ENCODE measurements at regions not wholly inside any gene's neighbourhood (a gene's known extent, or its start where the extent isn't known, plus 50 kb on each side); places are given as distances from the start of the nearest gene placed in this dataset.

DNA sequence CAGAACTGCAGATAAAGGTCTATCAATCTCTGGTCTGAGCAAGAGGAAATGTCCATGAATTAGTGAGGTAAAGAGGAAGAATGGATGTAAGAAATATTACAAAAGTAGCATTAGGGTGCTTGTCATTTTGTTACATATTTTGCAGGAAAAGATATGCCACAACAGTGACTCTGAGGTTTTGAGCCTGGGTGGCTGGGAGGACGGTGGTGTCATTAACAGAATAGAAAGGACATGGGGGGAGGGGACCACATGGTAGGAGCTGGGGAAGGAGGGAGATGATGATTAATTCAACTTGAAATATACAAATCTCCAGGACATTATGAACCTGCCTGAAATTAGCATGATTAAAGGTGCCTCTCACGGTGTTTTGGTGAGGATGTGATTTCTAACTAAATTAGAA is 245.5 kb upstream of the MDFIC2 start:
- no peak for TF ChIP-seq ZFP30 (CRISPR knock-in tag; IDR thresholded peaks at IDR 0.05)
- no peak for TF ChIP-seq TCF4 (CRISPR knock-in tag; IDR thresholded peaks at IDR 0.05; ENCODE audit: borderline replicate concordance)
- TF ChIP-seq, protein P1, sequence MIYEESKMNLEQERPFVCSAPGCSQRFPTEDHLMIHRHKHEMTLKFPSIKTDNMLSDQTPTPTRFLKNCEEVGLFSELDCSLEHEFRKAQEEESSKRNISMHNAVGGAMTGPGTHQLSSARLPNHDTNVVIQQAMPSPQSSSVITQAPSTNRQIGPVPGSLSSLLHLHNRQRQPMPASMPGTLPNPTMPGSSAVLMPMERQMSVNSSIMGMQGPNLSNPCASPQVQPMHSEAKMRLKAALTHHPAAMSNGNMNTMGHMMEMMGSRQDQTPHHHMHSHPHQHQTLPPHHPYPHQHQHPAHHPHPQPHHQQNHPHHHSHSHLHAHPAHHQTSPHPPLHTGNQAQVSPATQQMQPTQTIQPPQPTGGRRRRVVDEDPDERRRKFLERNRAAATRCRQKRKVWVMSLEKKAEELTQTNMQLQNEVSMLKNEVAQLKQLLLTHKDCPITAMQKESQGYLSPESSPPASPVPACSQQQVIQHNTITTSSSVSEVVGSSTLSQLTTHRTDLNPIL (CRISPR knock-in tag; IDR thresholded peaks at IDR 0.05; ENCODE audit: low read depth): no peak
- TF ChIP-seq, protein P2, sequence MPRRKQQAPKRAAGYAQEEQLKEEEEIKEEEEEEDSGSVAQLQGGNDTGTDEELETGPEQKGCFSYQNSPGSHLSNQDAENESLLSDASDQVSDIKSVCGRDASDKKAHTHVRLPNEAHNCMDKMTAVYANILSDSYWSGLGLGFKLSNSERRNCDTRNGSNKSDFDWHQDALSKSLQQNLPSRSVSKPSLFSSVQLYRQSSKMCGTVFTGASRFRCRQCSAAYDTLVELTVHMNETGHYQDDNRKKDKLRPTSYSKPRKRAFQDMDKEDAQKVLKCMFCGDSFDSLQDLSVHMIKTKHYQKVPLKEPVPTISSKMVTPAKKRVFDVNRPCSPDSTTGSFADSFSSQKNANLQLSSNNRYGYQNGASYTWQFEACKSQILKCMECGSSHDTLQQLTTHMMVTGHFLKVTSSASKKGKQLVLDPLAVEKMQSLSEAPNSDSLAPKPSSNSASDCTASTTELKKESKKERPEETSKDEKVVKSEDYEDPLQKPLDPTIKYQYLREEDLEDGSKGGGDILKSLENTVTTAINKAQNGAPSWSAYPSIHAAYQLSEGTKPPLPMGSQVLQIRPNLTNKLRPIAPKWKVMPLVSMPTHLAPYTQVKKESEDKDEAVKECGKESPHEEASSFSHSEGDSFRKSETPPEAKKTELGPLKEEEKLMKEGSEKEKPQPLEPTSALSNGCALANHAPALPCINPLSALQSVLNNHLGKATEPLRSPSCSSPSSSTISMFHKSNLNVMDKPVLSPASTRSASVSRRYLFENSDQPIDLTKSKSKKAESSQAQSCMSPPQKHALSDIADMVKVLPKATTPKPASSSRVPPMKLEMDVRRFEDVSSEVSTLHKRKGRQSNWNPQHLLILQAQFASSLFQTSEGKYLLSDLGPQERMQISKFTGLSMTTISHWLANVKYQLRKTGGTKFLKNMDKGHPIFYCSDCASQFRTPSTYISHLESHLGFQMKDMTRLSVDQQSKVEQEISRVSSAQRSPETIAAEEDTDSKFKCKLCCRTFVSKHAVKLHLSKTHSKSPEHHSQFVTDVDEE (CRISPR knock-in tag; IDR thresholded peaks at IDR 0.05): no peak
- TF ChIP-seq ZNF565 (CRISPR knock-in tag; conservative IDR thresholded peaks at IDR 0.05; ENCODE audit: low read depth): no peak
- TF ChIP-seq BACH2 (CRISPR knock-in tag; IDR thresholded peaks at IDR 0.05; ENCODE audit: borderline replicate concordance): no peak
- TF ChIP-seq, protein P3, sequence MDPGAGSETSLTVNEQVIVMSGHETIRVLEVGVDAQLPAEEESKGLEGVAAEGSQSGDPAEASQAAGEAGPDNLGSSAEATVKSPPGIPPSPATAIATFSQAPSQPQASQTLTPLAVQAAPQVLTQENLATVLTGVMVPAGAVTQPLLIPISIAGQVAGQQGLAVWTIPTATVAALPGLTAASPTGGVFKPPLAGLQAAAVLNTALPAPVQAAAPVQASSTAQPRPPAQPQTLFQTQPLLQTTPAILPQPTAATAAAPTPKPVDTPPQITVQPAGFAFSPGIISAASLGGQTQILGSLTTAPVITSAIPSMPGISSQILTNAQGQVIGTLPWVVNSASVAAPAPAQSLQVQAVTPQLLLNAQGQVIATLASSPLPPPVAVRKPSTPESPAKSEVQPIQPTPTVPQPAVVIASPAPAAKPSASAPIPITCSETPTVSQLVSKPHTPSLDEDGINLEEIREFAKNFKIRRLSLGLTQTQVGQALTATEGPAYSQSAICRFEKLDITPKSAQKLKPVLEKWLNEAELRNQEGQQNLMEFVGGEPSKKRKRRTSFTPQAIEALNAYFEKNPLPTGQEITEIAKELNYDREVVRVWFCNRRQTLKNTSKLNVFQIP (CRISPR knock-in tag; IDR thresholded peaks at IDR 0.05; ENCODE audit: borderline replicate concordance, low read depth): no peak
- no peak for TF ChIP-seq RARB (CRISPR knock-in tag; IDR thresholded peaks at IDR 0.05)
- TF ChIP-seq, protein P4, sequence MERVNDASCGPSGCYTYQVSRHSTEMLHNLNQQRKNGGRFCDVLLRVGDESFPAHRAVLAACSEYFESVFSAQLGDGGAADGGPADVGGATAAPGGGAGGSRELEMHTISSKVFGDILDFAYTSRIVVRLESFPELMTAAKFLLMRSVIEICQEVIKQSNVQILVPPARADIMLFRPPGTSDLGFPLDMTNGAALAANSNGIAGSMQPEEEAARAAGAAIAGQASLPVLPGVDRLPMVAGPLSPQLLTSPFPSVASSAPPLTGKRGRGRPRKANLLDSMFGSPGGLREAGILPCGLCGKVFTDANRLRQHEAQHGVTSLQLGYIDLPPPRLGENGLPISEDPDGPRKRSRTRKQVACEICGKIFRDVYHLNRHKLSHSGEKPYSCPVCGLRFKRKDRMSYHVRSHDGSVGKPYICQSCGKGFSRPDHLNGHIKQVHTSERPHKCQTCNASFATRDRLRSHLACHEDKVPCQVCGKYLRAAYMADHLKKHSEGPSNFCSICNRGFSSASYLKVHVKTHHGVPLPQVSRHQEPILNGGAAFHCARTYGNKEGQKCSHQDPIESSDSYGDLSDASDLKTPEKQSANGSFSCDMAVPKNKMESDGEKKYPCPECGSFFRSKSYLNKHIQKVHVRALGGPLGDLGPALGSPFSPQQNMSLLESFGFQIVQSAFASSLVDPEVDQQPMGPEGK (CRISPR knock-in tag; IDR thresholded peaks at IDR 0.05; ENCODE audit: borderline replicate concordance): no peak
- TF ChIP-seq ISL1 (CRISPR knock-in tag; IDR thresholded peaks at IDR 0.05): no peak
- TF ChIP-seq ZNF70 (CRISPR knock-in tag; IDR thresholded peaks at IDR 0.05): no peak
- no peak for TF ChIP-seq OSR1 (CRISPR knock-in tag; IDR thresholded peaks at IDR 0.05)
- TF ChIP-seq SNAI2 (CRISPR knock-in tag; IDR thresholded peaks at IDR 0.05): no peak
- TF ChIP-seq ZNF8 (CRISPR knock-in tag; IDR thresholded peaks at IDR 0.05): no peak
- no peak for TF ChIP-seq ARNTL (CRISPR knock-in tag; IDR thresholded peaks at IDR 0.05; ENCODE audit: borderline replicate concordance, low read depth)
- TF ChIP-seq GLIS3 (CRISPR knock-in tag; IDR thresholded peaks at IDR 0.05): no peak
- TF ChIP-seq, protein P5, sequence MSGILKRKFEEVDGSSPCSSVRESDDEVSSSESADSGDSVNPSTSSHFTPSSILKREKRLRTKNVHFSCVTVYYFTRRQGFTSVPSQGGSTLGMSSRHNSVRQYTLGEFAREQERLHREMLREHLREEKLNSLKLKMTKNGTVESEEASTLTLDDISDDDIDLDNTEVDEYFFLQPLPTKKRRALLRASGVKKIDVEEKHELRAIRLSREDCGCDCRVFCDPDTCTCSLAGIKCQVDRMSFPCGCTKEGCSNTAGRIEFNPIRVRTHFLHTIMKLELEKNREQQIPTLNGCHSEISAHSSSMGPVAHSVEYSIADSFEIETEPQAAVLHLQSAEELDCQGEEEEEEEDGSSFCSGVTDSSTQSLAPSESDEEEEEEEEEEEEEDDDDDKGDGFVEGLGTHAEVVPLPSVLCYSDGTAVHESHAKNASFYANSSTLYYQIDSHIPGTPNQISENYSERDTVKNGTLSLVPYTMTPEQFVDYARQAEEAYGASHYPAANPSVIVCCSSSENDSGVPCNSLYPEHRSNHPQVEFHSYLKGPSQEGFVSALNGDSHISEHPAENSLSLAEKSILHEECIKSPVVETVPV (CRISPR knock-in tag; IDR thresholded peaks at IDR 0.05): no peak
- no peak for TF ChIP-seq ZC3H10 (CRISPR knock-in tag; IDR thresholded peaks at IDR 0.05)
- no peak for TF ChIP-seq PPARA (CRISPR knock-in tag; IDR thresholded peaks at IDR 0.05; ENCODE audit: borderline replicate concordance)
- no peak for ATAC-seq

DNA sequence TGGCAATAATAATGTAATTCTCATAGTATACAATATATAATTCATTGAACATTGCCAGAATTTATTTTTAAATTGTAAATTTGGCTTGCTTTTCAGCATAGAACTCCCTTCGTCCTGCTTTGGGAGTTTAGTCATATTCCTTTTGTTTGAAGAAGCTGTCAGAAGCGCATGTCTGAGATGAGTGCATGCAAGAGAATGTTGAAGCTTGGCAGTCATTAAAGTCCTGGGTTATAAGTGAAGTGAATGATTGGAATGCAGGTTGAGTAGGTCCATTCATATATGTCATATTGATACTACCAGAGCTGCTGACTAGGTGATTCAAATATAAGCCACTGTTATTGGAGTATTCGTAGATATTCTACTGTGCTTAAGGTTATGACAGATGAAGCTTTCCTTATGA is 243.6 kb upstream of the MDFIC2 start:
- TF ChIP-seq, protein P2 (CRISPR knock-in tag; IDR thresholded peaks at IDR 0.05): no peak
- TF ChIP-seq SNAI2 (CRISPR knock-in tag; IDR thresholded peaks at IDR 0.05) (no peak), ZNF565 (CRISPR knock-in tag; conservative IDR thresholded peaks at IDR 0.05; ENCODE audit: low read depth) (no peak), ARNTL (CRISPR knock-in tag; IDR thresholded peaks at IDR 0.05; ENCODE audit: borderline replicate concordance, low read depth) (no peak), ZFP3 (CRISPR knock-in tag; IDR thresholded peaks at IDR 0.05) (no peak)
- TF ChIP-seq, protein P3 (CRISPR knock-in tag; IDR thresholded peaks at IDR 0.05; ENCODE audit: borderline replicate concordance, low read depth): no peak
- ATAC-seq: no peak
